ENCODE measurements at regions not wholly inside any gene's neighbourhood (a gene's known extent, or its start where the extent isn't known, plus 50 kb on each side); places are given as distances from the start of the nearest gene placed in this dataset.

DNA sequence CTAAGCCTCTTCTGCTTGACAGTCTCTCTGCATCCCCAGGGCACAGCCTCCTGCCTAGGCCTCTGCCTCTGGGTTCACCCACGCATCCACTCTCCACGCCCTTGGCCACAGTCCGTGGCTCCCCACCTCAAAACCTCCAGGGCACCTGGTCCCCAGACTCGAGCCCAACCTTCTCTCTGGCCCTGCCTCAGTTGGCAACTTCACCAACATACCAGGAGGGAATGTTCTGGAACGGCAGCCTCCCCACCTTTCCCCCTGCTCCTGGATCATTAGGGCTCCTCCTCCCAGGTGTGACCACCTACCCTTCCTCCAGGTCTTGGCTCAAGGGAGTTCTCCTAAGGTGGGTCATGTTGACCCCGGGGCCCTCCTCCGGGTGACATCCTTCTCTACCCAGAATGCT, 69.1 kb downstream of the SOX1 start:
- no peaks in the 10 kb centered on the region for H3K4me1 ChIP-seq
- H3K27me3 ChIP-seq: no peaks in the 10 kb centered on the region
- TF ChIP-seq CTCF (IDR thresholded peaks at IDR 0.05): no peak
- H3K9me3 ChIP-seq: no peaks in the 10 kb centered on the region
- no peaks in the 10 kb centered on the region for H3K36me3 ChIP-seq
- no peak for DNase-seq (ENCODE audit: low spot score in 2 of 2)
- no peak overlapping the region for H3K4me3 ChIP-seq
- no peak overlapping the region for H3K27ac ChIP-seq
- intact Hi-C loops (cut with DNase I): no loop called here

GRCh38 chr13:112137144-112137543, 70.2 kb downstream of the SOX1 start:
- intact Hi-C loops (cut with DNase I): no loop called here
- Histone ChIP-seq H3K27me3 (no peaks in the 10 kb centered on the region), H3K4me3 (no peak overlapping the region), H3K36me3 (no peaks in the 10 kb centered on the region), H3K27ac (no peak overlapping the region), H3K9me3 (no peaks in the 10 kb centered on the region), H3K4me1 (no peaks in the 10 kb centered on the region)
- TF ChIP-seq CTCF (IDR thresholded peaks at IDR 0.05): no peak
- no peak for DNase-seq (ENCODE audit: low spot score in 2 of 2)

DNA sequence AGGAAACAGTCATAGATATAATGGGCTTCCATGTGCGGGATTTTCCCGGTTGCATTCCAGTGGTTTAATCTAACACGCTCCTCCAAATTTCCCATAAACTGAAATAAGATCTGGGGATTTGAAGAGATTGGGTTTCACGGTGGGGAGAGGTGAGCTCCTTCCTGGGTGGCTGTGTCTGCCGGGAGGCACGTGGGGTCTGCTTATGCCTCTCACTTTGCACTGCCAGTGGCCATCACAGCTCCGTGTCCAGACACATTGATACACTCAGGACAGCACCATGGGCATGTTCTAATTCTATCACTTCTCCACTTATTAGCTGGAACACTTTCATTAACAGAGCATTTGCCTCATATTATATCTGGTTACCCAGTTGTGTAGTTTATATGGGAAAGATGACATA, 73.4 kb downstream of the SOX1 start:
- no peaks in the 10 kb centered on the region for H3K4me1 ChIP-seq
- no peaks in the 10 kb centered on the region for H3K9me3 ChIP-seq
- intact Hi-C loops (cut with DNase I): no loop called here
- H3K27ac ChIP-seq: no peak overlapping the region
- no peak for DNase-seq (ENCODE audit: low spot score in 2 of 2)
- no peak for TF ChIP-seq CTCF (IDR thresholded peaks at IDR 0.05)
- H3K27me3 ChIP-seq: no peaks in the 10 kb centered on the region
- H3K36me3 ChIP-seq: no peaks in the 10 kb centered on the region
- no peak overlapping the region for H3K4me3 ChIP-seq

DNA sequence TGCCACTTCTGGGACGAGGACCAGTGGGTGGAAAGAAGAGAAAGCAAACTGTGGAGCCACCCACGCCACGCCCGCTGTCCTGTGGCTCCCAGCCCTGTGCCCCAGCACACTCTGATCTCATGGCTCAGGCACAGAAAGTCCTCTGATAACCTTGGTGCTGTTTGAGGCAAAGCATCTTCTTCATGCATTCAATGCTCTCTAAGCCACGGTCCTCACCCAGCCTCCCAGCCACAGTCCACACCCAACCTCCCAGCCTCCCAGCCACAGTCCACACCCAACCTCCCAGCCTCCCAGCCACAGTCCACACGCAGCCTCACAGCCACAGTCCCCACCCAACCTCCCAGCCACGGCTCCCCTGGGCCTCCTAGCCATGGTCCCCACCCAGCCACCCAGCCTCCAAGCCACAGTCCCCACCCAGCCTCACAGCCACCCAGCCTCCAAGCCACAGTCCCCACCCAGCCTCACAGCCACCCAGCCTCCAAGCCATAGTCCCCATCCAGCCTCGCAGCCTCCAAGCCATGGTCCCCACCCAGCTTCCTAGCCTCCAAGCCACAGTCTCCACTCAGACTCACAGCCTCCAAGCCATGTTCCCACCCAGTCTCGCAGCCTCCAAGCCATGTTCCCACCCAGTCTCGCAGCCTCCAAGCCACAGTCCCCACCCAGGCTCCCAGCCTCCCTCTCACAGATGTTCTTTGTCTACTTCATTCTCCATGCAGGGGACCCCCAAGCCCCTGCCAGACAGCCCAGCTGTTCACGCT, 74.9 kb downstream of the SOX1 start:
- Histone ChIP-seq H3K9me3 (no peaks in the 10 kb centered on the region), H3K4me1 (no peaks in the 10 kb centered on the region), H3K27ac (no peak overlapping the region), H3K36me3 (no peaks in the 10 kb centered on the region), H3K4me3 (no peak overlapping the region), H3K27me3 (no peaks in the 10 kb centered on the region)
- intact Hi-C loops (cut with DNase I): no loop called here
- no peak for DNase-seq (ENCODE audit: low spot score in 2 of 2)
- no peak for TF ChIP-seq CTCF (IDR thresholded peaks at IDR 0.05)

DNA sequence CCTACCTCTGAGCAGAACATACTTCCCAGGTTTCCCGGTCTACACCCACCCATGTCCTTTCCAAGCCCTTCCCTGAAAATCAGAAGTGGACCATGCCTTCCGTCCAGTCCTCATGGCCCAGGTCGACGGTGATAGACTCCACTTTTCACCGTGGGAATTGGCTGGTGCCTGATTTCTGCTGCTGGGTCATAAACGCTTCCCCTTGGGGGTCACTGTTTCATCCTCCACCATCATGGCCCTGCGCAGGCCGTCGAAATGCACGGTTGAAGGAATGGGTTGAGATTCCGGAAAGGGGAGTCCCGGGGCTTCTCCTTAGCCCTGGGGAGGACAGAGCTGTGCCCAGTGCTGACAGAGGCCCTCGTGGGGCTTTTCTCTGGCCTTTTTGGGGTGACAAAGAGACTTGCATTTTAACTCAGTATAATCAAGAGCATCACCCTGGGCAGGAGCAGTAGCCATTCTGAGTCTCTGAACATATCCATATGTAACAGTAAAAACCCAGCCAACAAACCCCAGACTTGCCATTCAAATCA, 75.5 kb downstream of the SOX1 start:
- Histone ChIP-seq H3K27ac (no peak overlapping the region), H3K4me3 (no peak overlapping the region), H3K27me3 (no peaks in the 10 kb centered on the region), H3K4me1 (no peaks in the 10 kb centered on the region), H3K36me3 (no peaks in the 10 kb centered on the region), H3K9me3 (no peaks in the 10 kb centered on the region)
- no peak for TF ChIP-seq CTCF (IDR thresholded peaks at IDR 0.05)
- no peak for DNase-seq (ENCODE audit: low spot score in 2 of 2)
- intact Hi-C loops (cut with DNase I): no loop called here
